HG02798 (cell line): ENCODE measurements at regions not wholly inside any gene's neighbourhood (a gene's known extent, or its start where the extent isn't known, plus 50 kb on each side); places are given as distances from the start of the nearest gene placed in this dataset.
"Not testable (repeated sequence)": the region's sequence is repeated elsewhere in the genome, so short reads cannot be mapped to it uniquely, and the experiment has no call there.

Experiments
- ATAC-seq: cut with Tn5 transposase; IDR thresholded peaks from one replicate; pipeline ENCODE4 v1.9.1; 2021; ENCODE audit warnings: mild to moderate bottlenecking; ENCODE audit not compliant: unreplicated experiment, poor library complexity

DNA sequence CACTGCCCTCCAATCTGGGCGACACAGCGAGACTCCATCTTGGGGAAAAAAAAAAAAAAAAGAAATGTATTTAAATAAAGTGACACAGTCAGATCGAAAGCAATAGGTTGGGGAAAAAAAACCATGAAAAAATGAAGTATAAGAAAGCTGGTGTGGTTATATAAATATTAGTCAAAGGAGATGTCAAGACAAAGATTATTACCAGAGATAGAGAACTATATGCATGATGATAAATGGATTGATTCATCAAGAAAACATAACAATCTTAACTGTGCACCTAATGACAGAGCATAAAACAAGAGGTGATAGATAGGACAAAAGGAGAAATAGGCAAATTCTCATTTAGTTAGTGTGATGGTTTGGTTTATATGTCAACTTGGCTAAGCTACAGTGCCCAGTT, 146.9 kb upstream of the AHI1 start:
- ATAC-seq = no peak

DNA sequence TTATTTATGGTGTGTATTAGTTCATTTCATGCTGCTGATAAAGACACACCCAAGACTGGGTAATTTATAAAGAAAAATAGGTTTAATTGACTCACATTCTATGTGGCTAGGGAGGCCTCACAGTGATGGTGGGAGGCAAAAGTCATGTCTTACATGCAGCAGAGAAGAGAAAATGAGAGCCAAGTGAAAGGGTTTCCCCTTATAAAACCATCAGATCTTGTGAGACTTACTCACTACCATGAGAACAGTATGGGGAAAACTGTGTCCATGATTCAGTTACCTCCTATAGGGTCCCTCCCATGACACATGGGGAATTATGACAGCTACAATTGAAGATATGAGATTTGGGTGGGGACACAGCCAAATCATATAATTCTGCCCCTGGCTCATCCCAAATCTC, 150.0 kb upstream of the AHI1 start:
- no peak for ATAC-seq

- peak; percentile 97 for ATAC-seq
Observed at GRCh38 chr6:135651964-135652755, 154.6 kb upstream of the AHI1 start.

- no peak for ATAC-seq
Observed at GRCh38 chr6:135655055-135655454, 157.5 kb upstream of the AHI1 start.

GRCh38 chr6:135657207-135657606, 159.7 kb upstream of the AHI1 start:
- no peak for ATAC-seq

GRCh38 chr6:135658481-135658880, 160.9 kb upstream of the AHI1 start:
- ATAC-seq = no peak

DNA sequence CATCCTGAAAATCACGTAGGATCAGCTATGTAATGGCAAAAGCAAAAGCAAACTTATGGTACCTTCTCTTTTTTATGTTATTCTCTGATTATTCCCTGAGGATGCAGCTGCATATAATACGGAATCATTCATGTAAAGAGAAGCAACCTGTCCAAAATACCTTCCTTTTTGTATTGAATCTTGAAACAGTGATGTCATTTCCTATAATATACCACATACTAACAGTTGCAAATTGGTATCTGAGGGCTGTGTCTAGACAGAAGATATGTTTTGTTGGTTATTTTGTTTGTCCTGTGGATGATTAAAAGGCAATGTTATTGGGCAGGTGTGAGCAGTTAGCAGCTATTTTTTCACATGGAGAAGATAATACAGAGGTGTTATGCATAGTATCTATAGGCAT, 161.4 kb upstream of the AHI1 start:
- ATAC-seq = no peak

GRCh38 chr6:135664527-135664926, 167.0 kb upstream of the AHI1 start:
- ATAC-seq = no peak

GRCh38 chr6:135665935-135666334, 168.4 kb upstream of the AHI1 start:
- ATAC-seq = no peak

- no peak for ATAC-seq
Observed at GRCh38 chr6:135667691-135668455, 170.3 kb upstream of the AHI1 start.

GRCh38 chr6:135672256-135672655, 174.7 kb upstream of the AHI1 start:
- no peak for ATAC-seq

DNA sequence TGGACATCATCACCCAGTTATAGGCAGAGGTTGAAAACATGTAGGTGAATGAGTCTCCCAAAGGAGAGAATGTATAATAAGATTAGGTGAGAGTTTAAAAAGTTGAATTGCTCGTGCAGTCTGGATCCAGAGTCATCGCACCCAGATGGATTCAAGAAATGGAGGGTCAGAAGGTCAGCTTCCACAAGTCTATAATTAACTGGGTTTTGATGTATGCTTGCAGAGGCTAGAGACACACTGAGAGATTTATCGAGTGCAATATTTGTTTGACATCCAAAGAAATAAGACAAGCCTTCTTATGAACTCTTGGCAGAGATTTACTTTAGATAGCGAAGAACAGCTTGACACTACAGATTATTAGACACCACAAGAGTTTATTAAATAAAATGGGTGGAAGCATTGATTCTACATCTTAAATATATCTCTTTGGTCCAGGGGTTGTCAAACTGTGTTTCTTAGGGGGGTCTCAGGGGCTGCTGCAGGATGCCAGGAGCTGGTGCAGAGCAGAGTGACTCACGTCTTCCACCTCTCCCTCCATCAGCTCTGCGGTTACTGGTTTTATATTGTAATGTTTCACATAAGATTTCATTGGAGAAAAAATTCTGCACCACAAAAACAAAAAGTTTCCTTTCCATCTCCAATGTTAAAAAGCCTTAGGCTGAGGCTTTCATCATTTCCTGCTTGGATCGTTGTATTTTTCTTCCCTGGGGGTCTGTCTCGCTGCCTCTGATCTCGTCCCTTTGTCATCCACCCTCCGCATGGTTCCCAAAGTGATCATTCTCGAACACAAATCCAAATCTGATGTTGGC, 176.2 kb upstream of the AHI1 start:
- ATAC-seq = no peak

GRCh38 chr6:135675026-135675425, 176.5 kb upstream of the PDE7B start:
- ATAC-seq = no peak

GRCh38 chr6:135675862-135676261, 175.6 kb upstream of the PDE7B start:
- no peak for ATAC-seq

DNA sequence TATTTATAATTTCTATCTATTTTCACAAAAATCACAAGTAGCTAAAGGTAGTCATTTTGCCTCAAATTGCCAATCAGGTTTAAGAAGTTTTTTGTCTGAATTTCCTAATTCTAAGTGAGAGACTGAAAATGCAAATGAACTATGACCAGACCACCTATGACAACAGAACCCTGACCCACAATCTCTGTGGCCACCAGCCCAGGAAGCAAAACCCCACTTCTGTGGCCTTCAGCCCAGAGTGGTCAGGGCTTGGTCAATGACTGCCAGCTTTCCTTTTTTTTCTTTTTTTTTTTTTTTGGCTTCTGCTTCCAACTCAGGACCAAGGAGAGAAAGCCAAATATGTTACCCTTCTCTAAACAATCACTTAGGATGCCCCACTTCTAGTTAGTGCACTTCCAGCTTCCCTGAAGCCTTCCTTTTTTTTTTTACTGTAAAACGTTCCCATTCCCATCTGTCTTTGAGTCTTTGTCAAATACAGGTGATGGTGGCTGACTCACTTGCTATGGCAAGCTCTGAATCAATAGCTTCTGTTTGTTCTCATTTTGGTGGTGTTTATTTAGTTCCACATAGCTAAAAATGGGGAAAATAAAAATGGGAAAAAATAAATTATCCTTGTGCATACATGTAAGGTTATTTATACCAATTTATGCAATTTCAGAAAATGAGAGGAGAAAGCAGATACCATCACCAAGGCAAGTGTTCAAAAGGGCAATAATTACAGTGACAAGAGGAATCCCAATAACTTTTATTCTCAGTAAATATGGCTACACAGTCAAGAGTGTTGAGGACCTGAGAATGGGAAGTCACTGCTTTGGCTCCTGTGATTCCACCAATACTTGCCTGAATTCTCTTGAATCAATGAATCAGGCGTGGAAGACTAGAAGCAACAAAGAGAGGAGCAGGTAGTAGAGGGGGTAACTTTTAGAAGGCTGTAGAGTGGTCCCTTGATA, 170.3 kb upstream of the PDE7B start:
- ATAC-seq = no peak

GRCh38 chr6:135686784-135687301, 164.7 kb upstream of the PDE7B start:
- no peak for ATAC-seq

DNA sequence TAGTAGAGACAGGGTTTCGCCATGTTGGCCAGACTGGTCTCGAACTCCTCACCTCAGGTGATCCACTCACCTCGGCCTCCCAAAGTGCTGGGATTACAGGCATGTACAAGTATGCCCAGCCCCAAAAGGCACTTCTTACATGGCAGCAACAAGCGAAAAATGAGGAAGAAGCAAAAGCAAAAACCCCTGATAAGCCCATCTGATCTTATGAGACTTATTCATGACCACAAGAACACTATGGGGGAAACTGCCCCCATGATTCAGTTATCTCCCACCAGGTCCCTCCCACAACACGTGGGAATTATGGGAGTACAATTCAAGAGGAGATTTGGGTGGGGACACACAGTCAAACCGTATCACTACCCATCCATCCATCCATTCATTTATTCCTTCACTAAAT, 163.0 kb upstream of the PDE7B start:
- not testable (repeated sequence) for ATAC-seq

DNA sequence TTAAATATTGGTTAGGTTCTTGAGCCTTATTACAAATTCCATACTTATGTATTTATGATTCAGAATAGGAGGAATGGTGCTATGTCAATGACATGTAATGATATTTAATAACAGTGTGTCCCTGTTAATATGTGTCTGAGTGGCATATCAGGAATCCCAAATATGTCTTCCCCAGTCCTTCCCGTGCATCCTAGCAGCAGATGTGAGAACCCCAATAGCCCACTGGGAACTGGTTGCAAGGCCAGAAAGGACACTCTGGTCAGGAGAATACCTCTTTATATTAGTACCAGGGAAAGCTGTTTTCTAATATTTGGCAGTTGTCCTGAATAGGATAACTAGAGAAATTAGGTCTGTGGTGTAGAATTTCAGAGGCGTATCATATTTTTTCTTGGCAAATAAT, 159.1 kb upstream of the PDE7B start:
- no peak for ATAC-seq

- ATAC-seq = no peak
Observed at GRCh38 chr6:135693811-135694370, 157.6 kb upstream of the PDE7B start.
